ENCODE measurements at regions not wholly inside any gene's neighbourhood (a gene's known extent, or its start where the extent isn't known, plus 50 kb on each side); places are given as distances from the start of the nearest gene placed in this dataset.

DNA sequence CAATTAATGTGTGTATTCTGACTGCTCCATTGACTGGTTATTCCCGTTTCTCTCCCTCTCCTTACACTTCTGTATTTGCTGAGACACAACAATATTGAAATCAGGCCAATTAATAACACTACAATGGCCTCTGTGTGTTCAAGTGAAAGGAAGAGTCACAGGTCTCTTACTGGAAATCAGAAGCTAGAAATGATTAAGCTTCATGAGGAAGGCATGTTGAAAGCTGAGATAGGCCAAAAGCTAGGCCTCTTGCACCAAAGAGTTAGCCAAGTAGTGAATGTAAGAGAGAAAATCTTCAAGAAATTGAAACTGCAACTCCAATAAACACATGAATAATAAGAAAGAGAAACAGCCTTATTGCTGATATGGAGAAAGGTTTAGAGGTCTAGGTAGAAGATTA, 489.5 kb upstream of the CITED2 start:
- no peaks in the 10 kb centered on the region for H3K9me3 ChIP-seq
- H3K4me1 ChIP-seq (replicated peaks), result no peaks in the 10 kb centered on the region
- no peaks in the 10 kb centered on the region for H3K27me3 ChIP-seq (replicated peaks; ENCODE audit: insufficient read depth)
- no peak for TF ChIP-seq POLR2A (IDR thresholded peaks at IDR 0.05)
- TF ChIP-seq, protein P1, sequence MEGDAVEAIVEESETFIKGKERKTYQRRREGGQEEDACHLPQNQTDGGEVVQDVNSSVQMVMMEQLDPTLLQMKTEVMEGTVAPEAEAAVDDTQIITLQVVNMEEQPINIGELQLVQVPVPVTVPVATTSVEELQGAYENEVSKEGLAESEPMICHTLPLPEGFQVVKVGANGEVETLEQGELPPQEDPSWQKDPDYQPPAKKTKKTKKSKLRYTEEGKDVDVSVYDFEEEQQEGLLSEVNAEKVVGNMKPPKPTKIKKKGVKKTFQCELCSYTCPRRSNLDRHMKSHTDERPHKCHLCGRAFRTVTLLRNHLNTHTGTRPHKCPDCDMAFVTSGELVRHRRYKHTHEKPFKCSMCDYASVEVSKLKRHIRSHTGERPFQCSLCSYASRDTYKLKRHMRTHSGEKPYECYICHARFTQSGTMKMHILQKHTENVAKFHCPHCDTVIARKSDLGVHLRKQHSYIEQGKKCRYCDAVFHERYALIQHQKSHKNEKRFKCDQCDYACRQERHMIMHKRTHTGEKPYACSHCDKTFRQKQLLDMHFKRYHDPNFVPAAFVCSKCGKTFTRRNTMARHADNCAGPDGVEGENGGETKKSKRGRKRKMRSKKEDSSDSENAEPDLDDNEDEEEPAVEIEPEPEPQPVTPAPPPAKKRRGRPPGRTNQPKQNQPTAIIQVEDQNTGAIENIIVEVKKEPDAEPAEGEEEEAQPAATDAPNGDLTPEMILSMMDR (IDR thresholded peaks at IDR 0.05), result no peak
- WGBS, result 51% methylated on average over 1 of the region's 1 CpG
- H3K36me3 ChIP-seq, result no peaks in the 10 kb centered on the region
- H3K4me3 ChIP-seq, result no peak overlapping the region
- no peak overlapping the region for H3K27ac ChIP-seq
- intact Hi-C loops (cut with DNase I), result no loop called here
- no peak for DNase-seq (ENCODE audit: low spot score)

GRCh38 chr6:139863346-139863745, 488.9 kb upstream of the CITED2 start:
- DNase-seq (ENCODE audit: low spot score), result no peak
- TF ChIP-seq POLR2AphosphoS5 (IDR thresholded peaks at IDR 0.05) (no peak), POLR2A (IDR thresholded peaks at IDR 0.05) (no peak)
- TF ChIP-seq, protein P1 (IDR thresholded peaks at IDR 0.05), result no peak
- no peak overlapping the region for H3K4me3 ChIP-seq
- H3K27ac ChIP-seq, result no peak overlapping the region
- no peaks in the 10 kb centered on the region for H3K36me3 ChIP-seq
- H3K27me3 ChIP-seq (replicated peaks; ENCODE audit: insufficient read depth), result no peaks in the 10 kb centered on the region
- no peaks in the 10 kb centered on the region for H3K9me3 ChIP-seq
- no peaks in the 10 kb centered on the region for H3K4me1 ChIP-seq (replicated peaks)
- WGBS, result 84% methylated on average over 1 of the region's 1 CpG
- intact Hi-C loops (cut with DNase I), result no loop called here

DNA sequence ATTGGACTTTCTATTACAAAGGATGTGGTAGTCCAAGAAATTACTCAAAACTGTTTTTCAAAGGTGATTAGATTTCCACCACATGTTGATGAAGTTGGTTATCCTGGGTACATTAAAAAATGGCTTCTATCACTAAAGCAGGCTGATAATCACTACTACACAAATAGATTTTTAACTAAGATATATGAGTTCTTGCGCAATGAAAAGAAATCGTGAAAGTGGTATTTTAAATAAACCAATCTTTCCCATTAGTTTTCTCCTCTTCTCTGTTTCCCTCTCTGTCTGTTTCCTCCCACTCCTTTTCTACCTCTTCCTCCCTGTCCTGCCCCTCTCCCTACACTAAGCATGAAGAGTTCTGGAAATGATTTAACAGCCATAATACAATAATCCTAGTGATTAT, 487.9 kb upstream of the CITED2 start:
- TF ChIP-seq, protein P1 (IDR thresholded peaks at IDR 0.05), result no peak
- TF ChIP-seq POLR2AphosphoS5 (IDR thresholded peaks at IDR 0.05), result no peak
- TF ChIP-seq POLR2A (IDR thresholded peaks at IDR 0.05), result no peak
- no peaks in the 10 kb centered on the region for H3K36me3 ChIP-seq
- no peak overlapping the region for H3K4me3 ChIP-seq
- WGBS, result 89% methylated on average over 2 of the region's 2 CpGs
- H3K9me3 ChIP-seq, result no peaks in the 10 kb centered on the region
- H3K27ac ChIP-seq, result no peak overlapping the region
- DNase-seq (ENCODE audit: low spot score), result no peak
- no peaks in the 10 kb centered on the region for H3K27me3 ChIP-seq (replicated peaks; ENCODE audit: insufficient read depth)
- H3K4me1 ChIP-seq (replicated peaks), result no peaks in the 10 kb centered on the region
- intact Hi-C loops (cut with DNase I), result no loop called here

DNA sequence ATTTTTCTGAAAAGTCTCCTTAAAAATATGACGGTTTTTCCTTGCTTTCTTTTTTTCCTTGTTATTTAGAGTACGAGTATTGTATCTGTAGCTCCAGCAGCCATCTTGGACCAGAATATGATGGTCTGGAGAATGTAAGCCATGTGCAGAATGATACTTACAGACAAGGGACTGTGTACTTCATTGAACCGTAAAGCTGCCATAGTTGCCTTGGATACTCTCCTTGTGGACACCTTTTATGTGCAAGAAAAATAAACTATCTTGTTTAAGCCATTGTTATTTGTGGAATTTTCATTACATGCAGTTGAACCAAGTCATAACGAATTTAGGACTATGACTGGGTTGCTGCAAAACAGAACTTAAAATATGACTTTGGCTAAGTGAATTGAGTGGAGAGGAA, 485.8 kb upstream of the CITED2 start:
- no peak for TF ChIP-seq POLR2AphosphoS5 (IDR thresholded peaks at IDR 0.05)
- no peak for TF ChIP-seq POLR2A (IDR thresholded peaks at IDR 0.05)
- TF ChIP-seq, protein P1 (IDR thresholded peaks at IDR 0.05), result no peak
- intact Hi-C loops (cut with DNase I), result no loop called here
- H3K36me3 ChIP-seq, result no peaks in the 10 kb centered on the region

GRCh38 chr6:139858429-139858828, 484.0 kb upstream of the CITED2 start:
- Histone ChIP-seq H3K27ac (no peak overlapping the region), H3K4me3 (no peak overlapping the region), H3K9me3 (no peaks in the 10 kb centered on the region), H3K4me1 (replicated peaks) (no peaks in the 10 kb centered on the region), H3K36me3 (no peaks in the 10 kb centered on the region), H3K27me3 (replicated peaks; ENCODE audit: insufficient read depth) (no peaks in the 10 kb centered on the region)
- DNase-seq (ENCODE audit: low spot score), result peak; percentile 34
- intact Hi-C loops (cut with DNase I), result no loop called here
- TF ChIP-seq, protein P1 (IDR thresholded peaks at IDR 0.05), result no peak
- TF ChIP-seq POLR2AphosphoS5 (IDR thresholded peaks at IDR 0.05), result peak; percentile 31
- WGBS, result 39% methylated on average over 2 of the region's 2 CpGs

More for the DNA sequence above, 485.8 kb upstream of the CITED2 start:
- no peak for DNase-seq (ENCODE audit: low spot score)
- Histone ChIP-seq H3K4me1 (replicated peaks) (no peaks in the 10 kb centered on the region), H3K27me3 (replicated peaks; ENCODE audit: insufficient read depth) (no peaks in the 10 kb centered on the region), H3K27ac (no peak overlapping the region), H3K9me3 (no peaks in the 10 kb centered on the region), H3K4me3 (no peak overlapping the region)
- WGBS, result 71% methylated on average over 4 of the region's 4 CpGs
